ENCODE measurements at regions not wholly inside any gene's neighbourhood (a gene's known extent, or its start where the extent isn't known, plus 50 kb on each side); places are given as distances from the start of the nearest gene placed in this dataset.
"Not testable (repeated sequence)": the region's sequence is repeated elsewhere in the genome, so short reads cannot be mapped to it uniquely, and the experiment has no call there.

GRCh38 chr18:39134255-39134654, 1568.7 kb upstream of the CELF4 start:
- H3K27me3 ChIP-seq: no peaks in the 10 kb centered on the region
- no peak for TF ChIP-seq EP300 (IDR thresholded peaks at IDR 0.05)
- no peak for TF ChIP-seq POLR2A (IDR thresholded peaks at IDR 0.05)
- TF ChIP-seq CTCF (IDR thresholded peaks at IDR 0.05): no peak
- H3K36me3 ChIP-seq: no peaks in the 10 kb centered on the region
- DNase-seq (ENCODE audit: low spot score in 2 of 2): no peak
- WGBS, 2 donors: 94% methylated on average over 3 of the region's 3 CpGs
- no peaks in the 10 kb centered on the region for H3K9me3 ChIP-seq
- H3K4me3 ChIP-seq: no peak overlapping the region
- no peaks in the 10 kb centered on the region for H3K4me1 ChIP-seq
- H3K27ac ChIP-seq: no peak overlapping the region

GRCh38 chr18:39127538-39127937, 1561.9 kb upstream of the CELF4 start:
- not testable (repeated sequence) for H3K27ac ChIP-seq; H3K9me3 ChIP-seq; H3K4me1 ChIP-seq; DNase-seq (ENCODE audit: low spot score in 2 of 2); H3K4me3 ChIP-seq; H3K27me3 ChIP-seq; H3K36me3 ChIP-seq
- 88 to 90% methylated on average over 3 of the region's 3 CpGs for WGBS, 2 donors

GRCh38 chr18:39113790-39114189, 1548.2 kb upstream of the CELF4 start:
- 69 to 76% methylated on average over 1 of the region's 1 CpG for WGBS, 2 donors

GRCh38 chr18:39105104-39105503, 1539.5 kb upstream of the CELF4 start:
- no peak overlapping the region for H3K27ac ChIP-seq
- 55 to 62% methylated on average over 4 of the region's 4 CpGs for WGBS, 2 donors
- no peak for DNase-seq (ENCODE audit: low spot score in 2 of 2)

More at GRCh38 chr18:39113790-39114189, 1548.2 kb upstream of the CELF4 start:
- Histone ChIP-seq H3K36me3 (no peaks in the 10 kb centered on the region), H3K4me3 (no peak overlapping the region), H3K9me3 (no peaks in the 10 kb centered on the region), H3K27ac (no peak overlapping the region), H3K4me1 (no peaks in the 10 kb centered on the region), H3K27me3 (no peaks in the 10 kb centered on the region)
- TF ChIP-seq CTCF (IDR thresholded peaks at IDR 0.05): no peak
- TF ChIP-seq EP300 (IDR thresholded peaks at IDR 0.05): no peak
- no peak for TF ChIP-seq POLR2A (IDR thresholded peaks at IDR 0.05)
- no peak for DNase-seq (ENCODE audit: low spot score in 2 of 2)

GRCh38 chr18:39072970-39073369, 1507.4 kb upstream of the CELF4 start:
- H3K9me3 ChIP-seq: peaks cover 0 to 2% (median 0%) of the 10 kb centered on the region in 4 donors
- no peaks in the 10 kb centered on the region for H3K27me3 ChIP-seq
- TF ChIP-seq POLR2A (IDR thresholded peaks at IDR 0.05): no peak
- no peak for TF ChIP-seq EP300 (IDR thresholded peaks at IDR 0.05)
- no peak for TF ChIP-seq CTCF (IDR thresholded peaks at IDR 0.05)
- H3K36me3 ChIP-seq: no peaks in the 10 kb centered on the region
- H3K27ac ChIP-seq: no peak overlapping the region
- 63 to 72% methylated on average over 3 of the region's 3 CpGs for WGBS, 2 donors
- no peak for DNase-seq (ENCODE audit: low spot score in 2 of 2)
- H3K4me3 ChIP-seq: no peak overlapping the region
- no peaks in the 10 kb centered on the region for H3K4me1 ChIP-seq

More at GRCh38 chr18:39105104-39105503, 1539.5 kb upstream of the CELF4 start:
- TF ChIP-seq CTCF (IDR thresholded peaks at IDR 0.05) (no peak), EP300 (IDR thresholded peaks at IDR 0.05) (no peak), POLR2A (IDR thresholded peaks at IDR 0.05) (no peak)
- no peaks in the 10 kb centered on the region for H3K27me3 ChIP-seq
- H3K4me3 ChIP-seq: no peak overlapping the region
- H3K4me1 ChIP-seq: no peaks in the 10 kb centered on the region
- no peaks in the 10 kb centered on the region for H3K36me3 ChIP-seq
- H3K9me3 ChIP-seq: no peaks in the 10 kb centered on the region

GRCh38 chr18:39062426-39062825, 1496.8 kb upstream of the CELF4 start:
- Histone ChIP-seq H3K36me3 (no peaks in the 10 kb centered on the region), H3K9me3 (no peaks in the 10 kb centered on the region), H3K27me3 (no peaks in the 10 kb centered on the region), H3K4me3 (no peak overlapping the region), H3K27ac (no peak overlapping the region), H3K4me1 (no peaks in the 10 kb centered on the region)
- 69 to 80% methylated on average over 1 of the region's 1 CpG for WGBS, 2 donors
- no peak for DNase-seq (ENCODE audit: low spot score in 2 of 2)
- TF ChIP-seq POLR2A (IDR thresholded peaks at IDR 0.05) (no peak), EP300 (IDR thresholded peaks at IDR 0.05) (no peak), CTCF (IDR thresholded peaks at IDR 0.05) (no peak)
